ENCODE measurements at regions not wholly inside any gene's neighbourhood (a gene's known extent, or its start where the extent isn't known, plus 50 kb on each side); places are given as distances from the start of the nearest gene placed in this dataset.

GRCh38 chr6:2504495-2505064 lies 246.1 kb downstream of the MYLK4 start:
- no peak for TF ChIP-seq GATA2 (IDR thresholded peaks at IDR 0.05; ENCODE audit: low read depth, low read length)
- no peak for TF ChIP-seq GATA3 (IDR thresholded peaks at IDR 0.05; ENCODE audit: low read depth, low read length)
